HG03103 (cell line): ENCODE measurements at regions not wholly inside any gene's neighbourhood (a gene's known extent, or its start where the extent isn't known, plus 50 kb on each side); places are given as distances from the start of the nearest gene placed in this dataset.
A peak's percentile ranks its signal among the peaks of the same experiment; 100 is the strongest.
"Not testable (repeated sequence)": the region's sequence is repeated elsewhere in the genome, so short reads cannot be mapped to it uniquely, and the experiment has no call there.

Source experiments
- ATAC-seq: cut with Tn5 transposase; IDR thresholded peaks from one replicate; pipeline ENCODE4 v1.9.1; 2021; ENCODE audit warnings: low read depth; ENCODE audit not compliant: unreplicated experiment

- no peak for ATAC-seq
Observed at GRCh38 chr2:182630207-182630606, 85.8 kb upstream of the DNAJC10 start.

GRCh38 chr2:182631299-182631698 lies 84.8 kb upstream of the DNAJC10 start:
- no peak for ATAC-seq

- no peak for ATAC-seq
Observed at GRCh38 chr2:182634386-182634785, 81.7 kb upstream of the DNAJC10 start.

GRCh38 chr2:182636699-182637098 lies 79.4 kb upstream of the DNAJC10 start:
- no peak for ATAC-seq

- ATAC-seq, result no peak
Observed at GRCh38 chr2:182638667-182639066, 77.4 kb upstream of the DNAJC10 start.

- ATAC-seq, result no peak
Observed at GRCh38 chr2:182639971-182640370, 76.1 kb upstream of the DNAJC10 start.

GRCh38 chr2:182642328-182642727 lies 73.7 kb upstream of the DNAJC10 start:
- ATAC-seq, result peak; percentile 100

GRCh38 chr2:182646763-182647498 lies 69.1 kb upstream of the DNAJC10 start:
- ATAC-seq, result no peak

- no peak for ATAC-seq
Observed at GRCh38 chr2:182647499-182647787, 68.6 kb upstream of the DNAJC10 start.

- ATAC-seq, result peak; percentile 51
Observed at GRCh38 chr2:182649316-182649715, 66.7 kb upstream of the DNAJC10 start.

- ATAC-seq, result no peak
Observed at GRCh38 chr2:182650704-182651103, 65.4 kb upstream of the DNAJC10 start.

- ATAC-seq, result no peak
Observed at GRCh38 chr2:182652326-182652725, 63.7 kb upstream of the DNAJC10 start.

- ATAC-seq, result no peak
Observed at GRCh38 chr2:182655750-182656149, 60.3 kb upstream of the DNAJC10 start.

- ATAC-seq, result no peak
Observed at GRCh38 chr2:182664212-182664611, 51.8 kb upstream of the DNAJC10 start.

- not testable (repeated sequence) for ATAC-seq
Observed at GRCh38 chr2:182665500-182665899, 50.6 kb upstream of the DNAJC10 start.
